Astrocyte of the spinal cord (primary cell): ENCODE measurements at regions not wholly inside any gene's neighbourhood (a gene's known extent, or its start where the extent isn't known, plus 50 kb on each side); places are given as distances from the start of the nearest gene placed in this dataset.
"Not testable (repeated sequence)": the region's sequence is repeated elsewhere in the genome, so short reads cannot be mapped to it uniquely, and the experiment has no call there.

Experiments
- DNase-seq: peaks from one replicate; pipeline ENCODE4 v3.0.0; 2011; ENCODE audit warnings: low read depth, low spot score
- H3K4me3 ChIP-seq: 2 replicates; pipeline ENCODE4 v1.5.1; 2011; ENCODE audit warnings: low read depth, mild to moderate bottlenecking, low read length, moderate library complexity
- in situ Hi-C: cut with HindIII; loops from 2 replicates; pipeline ENCODE4 v1.10.0; 2017; ENCODE audit warnings: low sequenced_read_pairs
- TF ChIP-seq, protein P1 (sequence below): IDR thresholded peaks from 2 replicates; pipeline ENCODE4 v1.5.1; 2012; ENCODE audit warnings: low read depth, mild to moderate bottlenecking, low read length, inconsistent platforms

DNA sequence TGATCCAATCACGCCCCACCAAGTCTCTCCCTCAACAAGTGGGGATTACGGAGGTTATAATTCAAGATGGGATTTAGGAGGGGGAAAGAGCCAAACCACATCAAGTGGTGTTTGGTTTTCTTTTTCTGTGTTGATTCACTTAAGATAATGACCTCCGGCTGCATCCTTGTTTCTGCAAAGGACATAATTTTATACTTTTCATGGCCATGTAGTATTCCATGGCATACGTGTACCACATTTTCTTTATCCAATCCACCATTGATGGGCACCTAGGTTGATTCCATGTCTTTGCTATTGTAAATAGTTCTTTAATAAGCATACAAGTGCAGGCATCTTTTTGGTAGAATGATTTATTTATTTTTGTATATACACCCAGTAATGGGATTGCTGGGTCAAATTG lies 162.5 kb upstream of the JUN start:
- in situ Hi-C loops, result no loop called here
- TF ChIP-seq, protein P1, sequence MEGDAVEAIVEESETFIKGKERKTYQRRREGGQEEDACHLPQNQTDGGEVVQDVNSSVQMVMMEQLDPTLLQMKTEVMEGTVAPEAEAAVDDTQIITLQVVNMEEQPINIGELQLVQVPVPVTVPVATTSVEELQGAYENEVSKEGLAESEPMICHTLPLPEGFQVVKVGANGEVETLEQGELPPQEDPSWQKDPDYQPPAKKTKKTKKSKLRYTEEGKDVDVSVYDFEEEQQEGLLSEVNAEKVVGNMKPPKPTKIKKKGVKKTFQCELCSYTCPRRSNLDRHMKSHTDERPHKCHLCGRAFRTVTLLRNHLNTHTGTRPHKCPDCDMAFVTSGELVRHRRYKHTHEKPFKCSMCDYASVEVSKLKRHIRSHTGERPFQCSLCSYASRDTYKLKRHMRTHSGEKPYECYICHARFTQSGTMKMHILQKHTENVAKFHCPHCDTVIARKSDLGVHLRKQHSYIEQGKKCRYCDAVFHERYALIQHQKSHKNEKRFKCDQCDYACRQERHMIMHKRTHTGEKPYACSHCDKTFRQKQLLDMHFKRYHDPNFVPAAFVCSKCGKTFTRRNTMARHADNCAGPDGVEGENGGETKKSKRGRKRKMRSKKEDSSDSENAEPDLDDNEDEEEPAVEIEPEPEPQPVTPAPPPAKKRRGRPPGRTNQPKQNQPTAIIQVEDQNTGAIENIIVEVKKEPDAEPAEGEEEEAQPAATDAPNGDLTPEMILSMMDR, result no peak
- no peak overlapping the region for H3K4me3 ChIP-seq
- DNase-seq, result no peak

GRCh38 chr1:58948671-58949070 lies 164.8 kb upstream of the JUN start:
- in situ Hi-C loops, result no loop called here
- TF ChIP-seq, protein P1, result no peak
- DNase-seq, result no peak
- H3K4me3 ChIP-seq, result no peak overlapping the region

GRCh38 chr1:58949551-58950220 lies 165.8 kb upstream of the JUN start:
- TF ChIP-seq, protein P1, result no peak
- H3K4me3 ChIP-seq, result no peak overlapping the region
- DNase-seq, result no peak
- in situ Hi-C loops, result no loop called here

DNA sequence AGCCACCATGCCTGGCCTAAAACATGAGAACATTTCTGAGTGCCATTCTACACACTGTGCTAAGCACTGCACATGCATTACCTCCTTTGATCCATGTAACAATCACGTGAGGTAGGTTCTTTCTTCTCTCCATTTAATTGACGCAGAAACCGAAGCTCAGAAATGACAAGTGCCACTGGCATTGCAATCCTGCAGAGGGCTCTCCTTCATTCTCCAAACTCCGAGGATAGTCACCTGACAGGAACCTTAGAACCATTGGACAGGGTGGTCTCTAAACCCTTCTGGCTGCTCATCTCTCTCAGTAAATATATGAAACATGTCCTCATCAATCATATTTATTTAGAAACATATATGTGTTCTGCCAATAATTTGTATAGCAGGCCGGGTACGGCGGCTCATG lies 167.1 kb upstream of the JUN start:
- TF ChIP-seq, protein P1, result no peak
- in situ Hi-C loops, result no loop called here
- DNase-seq, result no peak
- H3K4me3 ChIP-seq, result no peak overlapping the region

GRCh38 chr1:58953951-58954350 lies 170.1 kb upstream of the JUN start:
- in situ Hi-C loops, DNase-seq, H3K4me3 ChIP-seq: not testable (repeated sequence)

GRCh38 chr1:58963287-58963686 lies 179.4 kb upstream of the JUN start:
- H3K4me3 ChIP-seq, in situ Hi-C loops, DNase-seq: not testable (repeated sequence)

DNA sequence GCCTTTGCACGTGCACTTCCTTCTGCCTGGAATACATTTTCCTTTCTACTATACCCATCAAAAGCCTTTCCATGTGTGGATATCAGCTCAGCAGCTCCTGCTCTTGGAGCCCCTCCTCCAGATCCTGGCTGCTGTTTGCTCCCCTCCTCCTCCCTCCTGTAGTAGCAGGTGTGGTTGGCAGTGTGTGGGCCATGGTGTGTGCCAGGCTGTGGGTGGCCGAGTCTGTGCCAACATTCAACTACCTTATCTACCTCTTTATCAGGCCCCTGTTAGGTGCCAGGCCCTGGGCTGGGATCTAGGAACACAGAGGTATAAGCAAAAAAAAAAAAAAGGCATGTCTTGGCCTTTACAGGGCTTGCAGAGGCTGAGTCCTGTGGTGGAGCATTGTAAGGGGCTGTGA lies 180.6 kb upstream of the JUN start:
- in situ Hi-C loops, result no loop called here
- no peak overlapping the region for H3K4me3 ChIP-seq
- TF ChIP-seq, protein P1, result no peak
- no peak for DNase-seq

GRCh38 chr1:58964880-58965279 lies 181.0 kb upstream of the JUN start:
- H3K4me3 ChIP-seq, result no peak overlapping the region
- in situ Hi-C loops, result no loop called here
- no peak for DNase-seq
- TF ChIP-seq, protein P1, result no peak
